CD4-positive, alpha-beta T cell treated with Interleukin-10 for 1 hour (primary cell): ENCODE measurements at regions not wholly inside any gene's neighbourhood (a gene's known extent, or its start where the extent isn't known, plus 50 kb on each side); places are given as distances from the start of the nearest gene placed in this dataset.

ENCODE experiments used
- DNase-seq: peaks from one replicate; pipeline ENCODE4 v3.0.0-alpha.2; 2020

- no peak for DNase-seq
Observed at GRCh38 chr6:97621111-97621510, 338.1 kb upstream of the MMS22L start.

- no peak for DNase-seq
Observed at GRCh38 chr6:97626671-97627441, 343.8 kb upstream of the MMS22L start.

GRCh38 chr6:97629180-97629579 lies 346.2 kb upstream of the MMS22L start:
- no peak for DNase-seq

- no peak for DNase-seq
Observed at GRCh38 chr6:97630604-97631003, 347.6 kb upstream of the MMS22L start.

- no peak for DNase-seq
Observed at GRCh38 chr6:97632341-97632740, 349.3 kb upstream of the MMS22L start.

- no peak for DNase-seq
Observed at GRCh38 chr6:97639702-97640101, 356.7 kb upstream of the MMS22L start.

- DNase-seq, result no peak
Observed at GRCh38 chr6:97644353-97644752, 361.3 kb upstream of the MMS22L start.

- DNase-seq, result no peak
Observed at GRCh38 chr6:97645757-97646156, 362.7 kb upstream of the MMS22L start.

GRCh38 chr6:97653076-97653475 lies 370.1 kb upstream of the MMS22L start:
- no peak for DNase-seq

GRCh38 chr6:97653517-97653916 lies 370.5 kb upstream of the MMS22L start:
- DNase-seq, result no peak

GRCh38 chr6:97654674-97655073 lies 371.7 kb upstream of the MMS22L start:
- no peak for DNase-seq

GRCh38 chr6:97656236-97656635 lies 373.2 kb upstream of the MMS22L start:
- no peak for DNase-seq

- no peak for DNase-seq
Observed at GRCh38 chr6:97656706-97657350, 373.8 kb upstream of the MMS22L start.

GRCh38 chr6:97658090-97658489 lies 375.1 kb upstream of the MMS22L start:
- DNase-seq, result no peak

- no peak for DNase-seq
Observed at GRCh38 chr6:97663252-97663651, 380.2 kb upstream of the MMS22L start.

GRCh38 chr6:97665446-97665845 lies 382.4 kb upstream of the MMS22L start:
- no peak for DNase-seq

- DNase-seq, result no peak
Observed at GRCh38 chr6:97666889-97667288, 383.9 kb upstream of the MMS22L start.

- DNase-seq, result no peak
Observed at GRCh38 chr6:97668716-97669115, 385.7 kb upstream of the MMS22L start.

GRCh38 chr6:97669191-97670031 lies 386.4 kb upstream of the MMS22L start:
- no peak for DNase-seq

- no peak for DNase-seq
Observed at GRCh38 chr6:97674802-97675201, 391.8 kb upstream of the MMS22L start.

- no peak for DNase-seq
Observed at GRCh38 chr6:97677626-97678025, 394.6 kb upstream of the MMS22L start.

GRCh38 chr6:97687916-97688315 lies 404.9 kb upstream of the MMS22L start:
- no peak for DNase-seq

- no peak for DNase-seq
Observed at GRCh38 chr6:97689078-97689754, 406.2 kb upstream of the MMS22L start.
